ENCODE measurements at regions not wholly inside any gene's neighbourhood (a gene's known extent, or its start where the extent isn't known, plus 50 kb on each side); places are given as distances from the start of the nearest gene placed in this dataset.

DNA sequence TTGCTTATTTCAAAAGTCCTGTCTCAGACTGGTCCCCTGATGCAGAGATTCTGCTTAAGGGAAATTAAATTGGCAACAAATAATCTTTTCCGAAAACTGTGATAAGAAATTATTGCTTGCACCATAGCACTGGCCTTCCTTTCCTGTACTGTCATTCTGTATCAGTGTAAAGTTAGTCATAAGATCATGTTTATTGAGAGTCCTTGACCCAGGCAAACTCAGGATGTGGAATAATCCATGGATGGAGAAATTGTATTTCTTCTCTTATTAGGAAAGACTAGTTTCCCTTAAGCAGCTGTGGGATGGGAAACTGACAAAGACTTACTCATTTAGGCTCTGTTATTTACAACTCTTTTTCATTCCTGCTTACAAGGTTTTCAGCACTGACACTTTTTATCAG is 83.0 kb upstream of the RANBP6 start:
- TF ChIP-seq, protein P1, sequence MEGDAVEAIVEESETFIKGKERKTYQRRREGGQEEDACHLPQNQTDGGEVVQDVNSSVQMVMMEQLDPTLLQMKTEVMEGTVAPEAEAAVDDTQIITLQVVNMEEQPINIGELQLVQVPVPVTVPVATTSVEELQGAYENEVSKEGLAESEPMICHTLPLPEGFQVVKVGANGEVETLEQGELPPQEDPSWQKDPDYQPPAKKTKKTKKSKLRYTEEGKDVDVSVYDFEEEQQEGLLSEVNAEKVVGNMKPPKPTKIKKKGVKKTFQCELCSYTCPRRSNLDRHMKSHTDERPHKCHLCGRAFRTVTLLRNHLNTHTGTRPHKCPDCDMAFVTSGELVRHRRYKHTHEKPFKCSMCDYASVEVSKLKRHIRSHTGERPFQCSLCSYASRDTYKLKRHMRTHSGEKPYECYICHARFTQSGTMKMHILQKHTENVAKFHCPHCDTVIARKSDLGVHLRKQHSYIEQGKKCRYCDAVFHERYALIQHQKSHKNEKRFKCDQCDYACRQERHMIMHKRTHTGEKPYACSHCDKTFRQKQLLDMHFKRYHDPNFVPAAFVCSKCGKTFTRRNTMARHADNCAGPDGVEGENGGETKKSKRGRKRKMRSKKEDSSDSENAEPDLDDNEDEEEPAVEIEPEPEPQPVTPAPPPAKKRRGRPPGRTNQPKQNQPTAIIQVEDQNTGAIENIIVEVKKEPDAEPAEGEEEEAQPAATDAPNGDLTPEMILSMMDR (IDR thresholded peaks at IDR 0.05) = no peak
- TF ChIP-seq POLR2A (IDR thresholded peaks at IDR 0.05) = no peak
